A673 (cell line): ENCODE measurements at regions not wholly inside any gene's neighbourhood (a gene's known extent, or its start where the extent isn't known, plus 50 kb on each side); places are given as distances from the start of the nearest gene placed in this dataset.

Experiments used
- BruUV-seq: library from RNA; stranded (reverse); fragments of 400-500 nt; replicated peaks from 2 replicates; lab custom pipeline; 2021; lab: Mats Ljungman, UMichigan
- CTCF ChIA-PET: fragments of 300-600 bp; sonication (Branson Sonifier 250); formaldehyde crosslinking; loops from one replicate; lab custom pipeline; 2022; ENCODE audit warnings: antibody characterized with exemption; lab: Charles Lee
- POLR2A ChIA-PET: fragments of 300-600 bp; sonication (Branson Sonifier 250); formaldehyde crosslinking; loops from one replicate; lab custom pipeline; 2022; ENCODE audit warnings: antibody characterized with exemption; ENCODE audit not compliant: low non-redundant PET; lab: Charles Lee
- DNase-seq: peaks from one replicate; pipeline ENCODE4 v3.0.0-alpha.2; 2015; ENCODE audit warnings: low spot score
- H3K27ac ChIP-seq: fragments of 200-600 bp; sonication (generic); 2 replicates; pipeline ENCODE4 v1.5.1; 2016; ENCODE audit warnings: mixed run types, low read depth, mild to moderate bottlenecking, mixed read lengths, antibody characterized with exemption, low read length; ENCODE audit not compliant: poor library complexity, severe bottlenecking
- H3K27me3 ChIP-seq: fragments of 200-600 bp; sonication (generic); replicated peaks from 2 replicates; pipeline ENCODE4 v1.6.1; 2017; ENCODE audit warnings: mixed run types, low read depth, mild to moderate bottlenecking, mixed read lengths, antibody characterized with exemption, low read length; ENCODE audit not compliant: insufficient read depth, poor library complexity
- H3K36me3 ChIP-seq: fragments of 200-600 bp; sonication (generic); 2 replicates; pipeline ENCODE4 v1.6.1; 2016; ENCODE audit warnings: mixed run types, mild to moderate bottlenecking, mixed read lengths, antibody characterized with exemption, low read length; ENCODE audit not compliant: insufficient read depth, poor library complexity, severe bottlenecking
- H3K4me1 ChIP-seq: fragments of 200-600 bp; sonication (generic); 2 replicates; pipeline ENCODE4 v1.6.1; 2017; ENCODE audit warnings: mixed run types, mild to moderate bottlenecking, mixed read lengths, antibody characterized with exemption, low read length; ENCODE audit not compliant: insufficient read depth, poor library complexity, severe bottlenecking
- H3K4me3 ChIP-seq: fragments of 200-600 bp; sonication (generic); 2 replicates; pipeline ENCODE4 v1.5.1; 2016; ENCODE audit warnings: low read depth, mixed run types, mild to moderate bottlenecking, mixed read lengths, low read length; ENCODE audit not compliant: poor library complexity, severe bottlenecking
- H3K9me3 ChIP-seq: fragments of 200-600 bp; sonication (generic); 2 replicates; pipeline ENCODE4 v1.6.1; 2016; ENCODE audit warnings: mixed run types, low read depth, mild to moderate bottlenecking, mixed read lengths, antibody characterized with exemption, low read length; ENCODE audit not compliant: poor library complexity, severe bottlenecking
- CTCF ChIP-seq: fragments of 300-800, 200-600 bp; sonication (generic); conservative IDR thresholded peaks from 2 replicates; pipeline ENCODE4 v1.5.1; 2017; ENCODE audit warnings: low read depth, mild to moderate bottlenecking, antibody characterized with exemption, low read length, moderate library complexity, mixed read lengths
- EZH2 ChIP-seq: fragments of 200-600 bp; sonication (generic); IDR thresholded peaks from 2 replicates; pipeline ENCODE4 v1.6.1; 2017; ENCODE audit warnings: borderline replicate concordance, low read depth, mild to moderate bottlenecking, mixed read lengths, antibody characterized with exemption, low read length; ENCODE audit not compliant: poor library complexity, severe bottlenecking
- intact Hi-C: fragments of 100-400 bp; cut with micrococcal nuclease; formaldehyde crosslinking; loops from one replicate; pipeline ENCODE4 v1.10.0; 2022; ENCODE audit not compliant: unreplicated experiment

DNA sequence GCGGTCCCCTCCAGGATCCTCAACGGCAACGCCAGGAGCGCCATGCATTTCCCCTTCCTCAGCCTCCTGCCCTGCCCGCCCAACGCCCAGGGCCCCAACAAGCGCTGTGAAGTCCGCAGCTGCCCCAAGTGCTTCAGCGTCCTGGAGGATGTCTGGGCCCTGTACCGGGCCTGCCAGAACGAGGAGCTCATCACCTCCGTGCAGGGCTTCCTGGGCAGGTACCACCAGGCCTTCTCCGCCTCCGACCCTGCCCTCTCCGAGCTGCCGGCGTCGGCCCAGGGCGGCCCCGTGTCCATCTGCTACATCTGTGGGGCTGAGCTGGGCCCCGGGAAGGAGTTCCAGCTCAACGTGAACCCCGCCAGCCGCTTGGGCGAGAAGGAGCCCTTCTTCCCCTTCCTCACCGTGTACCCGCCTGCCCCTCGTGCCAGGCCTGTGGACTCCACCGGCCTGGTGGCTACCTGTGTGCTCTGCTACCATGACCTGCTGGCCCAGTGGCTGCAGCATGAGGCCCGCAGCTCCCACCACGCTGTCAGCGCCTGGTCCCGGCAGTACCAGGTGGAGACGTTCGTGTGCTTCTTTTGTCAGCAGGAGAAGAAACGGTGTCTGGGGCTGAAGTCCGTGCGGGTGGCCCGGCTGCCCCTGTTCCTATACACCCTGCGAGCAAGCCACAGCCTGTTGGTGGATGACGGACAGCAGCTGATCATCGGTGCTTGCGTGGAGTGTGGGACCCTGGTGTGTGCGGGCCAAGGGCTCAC is 58.9 kb upstream of the CIBAR2 start:
- no peak for TF ChIP-seq CTCF
- TF ChIP-seq EZH2 = no peak
- Histone ChIP-seq H3K36me3 (no peaks in the 10 kb centered on the region), H3K27me3 (no peaks in the 10 kb centered on the region), H3K4me3 (peak overlapping the region; percentile 53), H3K9me3 (no peaks in the 10 kb centered on the region), H3K4me1 (peaks cover 62% of the 10 kb centered on the region), H3K27ac (peak overlapping the region; percentile 26)
- BruUV-seq = no TSS peak
- CTCF ChIA-PET = interaction anchor here (0.6 kb wide), 1 partner anchor 22 kb away, joined by 3 read pairs; no protein-coding TSS in a partner anchor
- intact Hi-C loops = loop anchor here (5.0 kb wide), 2 partner anchors 51 to 66 kb away; no protein-coding TSS in a partner anchor
- POLR2A ChIA-PET = no interaction called here
- DNase-seq = no peak

GRCh38 chr16:85171759-85172454 is 59.6 kb upstream of the CIBAR2 start:
- Histone ChIP-seq H3K9me3 (no peaks in the 10 kb centered on the region), H3K27me3 (no peaks in the 10 kb centered on the region), H3K27ac (peak overlapping the region; percentile 80), H3K36me3 (no peaks in the 10 kb centered on the region), H3K4me1 (peaks cover 70% of the 10 kb centered on the region), H3K4me3 (peak overlapping the region; percentile 53)
- DNase-seq = no peak
- ChIA-PET CTCF (no interaction called here), POLR2A (no interaction called here)
- TF ChIP-seq CTCF = no peak
- no peak for TF ChIP-seq EZH2
- intact Hi-C loops = loop anchor here (5.0 kb wide), 2 partner anchors 50 to 65 kb away; no protein-coding TSS in a partner anchor
- BruUV-seq = no TSS peak

- CTCF ChIA-PET = interaction anchor here (0.6 kb wide), 1 partner anchor 18 kb away, joined by 3 read pairs; no protein-coding TSS in a partner anchor
- no peaks in the 10 kb centered on the region for H3K36me3 ChIP-seq
- H3K4me3 ChIP-seq = peak overlapping the region; percentile 53
- no peak for TF ChIP-seq EZH2
- peak; percentile 71 for TF ChIP-seq CTCF
- intact Hi-C loops = loop anchor here (5.0 kb wide), 2 partner anchors 50 to 65 kb away; no protein-coding TSS in a partner anchor
- no peaks in the 10 kb centered on the region for H3K27me3 ChIP-seq
- peak overlapping the region; percentile 80 for H3K27ac ChIP-seq
- H3K9me3 ChIP-seq = no peaks in the 10 kb centered on the region
- DNase-seq = peak; percentile 77
- H3K4me1 ChIP-seq = peaks cover 76% of the 10 kb centered on the region
- POLR2A ChIA-PET = no interaction called here
- BruUV-seq = no TSS peak
These were observed 60.3 kb upstream of the CIBAR2 start for GRCh38 chr16:85172455-85173145.
